IPS-NIHi11 (cell line): ENCODE measurements at regions not wholly inside any gene's neighbourhood (a gene's known extent, or its start where the extent isn't known, plus 50 kb on each side); places are given as distances from the start of the nearest gene placed in this dataset.

Experiments used
- DNase-seq: peaks from one replicate; pipeline ENCODE4 v3.0.0; 2012; ENCODE audit warnings: mixed read lengths, low spot score

- no peak for DNase-seq
Measured at GRCh38 chr15:46251903-46252302, 617.1 kb downstream of the SQOR start.

DNA sequence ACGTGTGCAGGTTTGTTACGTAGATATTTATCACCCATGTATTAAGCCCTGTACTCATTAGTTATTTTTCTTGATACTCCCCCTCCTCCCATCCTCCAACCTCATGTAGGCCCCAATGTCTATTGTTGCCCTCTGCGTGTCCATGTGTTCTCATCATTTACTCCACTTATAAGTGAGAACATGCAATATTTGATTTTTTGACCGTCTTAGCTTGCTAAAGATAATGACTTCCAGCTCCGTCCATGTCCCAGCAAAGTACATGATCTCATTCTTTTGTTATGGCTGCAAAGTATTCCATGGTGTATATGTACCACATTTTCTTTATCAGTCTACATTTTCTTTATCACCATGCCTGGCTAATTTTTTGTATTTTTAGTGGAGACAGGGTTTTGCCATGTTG lies 623.2 kb downstream of the SQOR start:
- no peak for DNase-seq

DNA sequence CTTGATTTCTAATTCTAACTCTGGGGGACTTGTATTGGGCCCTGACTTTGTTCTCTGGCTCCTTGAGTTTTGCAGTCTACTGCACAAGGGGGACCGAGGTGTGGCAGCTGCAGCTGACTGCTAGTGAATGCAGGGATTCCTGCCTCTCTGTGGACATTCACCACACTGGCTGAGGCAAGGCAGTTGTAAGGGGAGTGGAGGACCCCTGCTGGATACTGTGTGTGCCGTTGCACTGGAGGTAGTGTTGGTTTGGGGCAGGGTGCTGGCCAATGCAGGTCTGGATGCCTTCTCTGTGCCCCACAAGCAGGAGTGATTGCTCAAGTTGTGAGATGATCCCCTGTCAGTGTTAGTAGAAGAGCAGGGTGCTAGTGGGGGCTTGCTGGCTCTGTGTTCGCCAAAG lies 626.1 kb downstream of the SQOR start:
- peak; percentile 12 for DNase-seq

DNA sequence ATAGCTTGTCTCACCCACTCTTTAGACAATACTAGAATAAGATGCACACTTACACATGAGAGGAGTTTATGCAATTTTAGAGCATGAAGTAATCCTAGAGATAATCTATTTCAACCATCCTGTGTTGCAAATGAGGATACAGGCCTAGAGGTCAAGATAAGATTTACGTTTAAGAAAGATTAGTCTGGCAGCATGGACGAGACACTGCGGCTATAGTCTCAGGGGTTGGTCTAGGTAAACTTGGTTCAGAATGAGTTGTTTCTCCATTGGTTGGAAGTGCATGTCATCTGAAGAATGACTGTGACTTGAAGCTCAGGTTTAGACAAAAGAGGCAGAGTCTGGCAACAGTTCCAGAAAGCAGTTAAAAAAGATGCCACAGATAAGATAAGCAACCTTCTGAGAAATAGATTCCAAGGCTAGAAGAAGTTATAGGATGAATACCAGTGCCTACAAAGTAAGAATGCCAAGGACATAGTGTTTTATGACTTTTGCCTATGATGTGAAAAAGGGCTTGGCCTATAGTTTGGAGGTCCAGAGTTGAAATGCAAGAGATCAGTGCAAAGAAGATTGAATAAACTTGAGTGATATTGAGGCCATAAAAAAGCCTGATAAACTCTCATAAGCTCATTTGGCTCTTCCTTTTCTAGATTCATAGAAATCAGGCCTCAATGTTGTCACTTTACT lies 631.0 kb downstream of the SQOR start:
- DNase-seq, result no peak

DNA sequence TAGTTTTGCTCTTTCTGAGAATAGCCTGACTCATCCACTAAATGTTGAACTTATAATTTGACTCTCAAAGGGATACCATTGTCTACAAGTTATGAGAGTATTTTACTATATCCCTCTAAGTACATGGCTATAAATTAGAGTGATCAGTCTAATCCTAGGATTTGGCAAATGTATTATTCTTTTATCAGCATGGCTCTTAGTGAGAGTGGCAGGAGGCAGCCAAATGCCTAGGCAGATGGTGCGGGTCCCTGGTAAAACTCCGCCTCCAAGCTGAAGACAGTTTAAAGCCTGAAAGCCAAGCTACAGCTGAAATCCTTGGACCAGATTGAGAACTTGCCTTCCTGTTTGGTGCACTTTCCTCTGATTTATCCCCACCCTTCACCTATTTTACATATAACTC lies 631.8 kb downstream of the SQOR start:
- no peak for DNase-seq

DNA sequence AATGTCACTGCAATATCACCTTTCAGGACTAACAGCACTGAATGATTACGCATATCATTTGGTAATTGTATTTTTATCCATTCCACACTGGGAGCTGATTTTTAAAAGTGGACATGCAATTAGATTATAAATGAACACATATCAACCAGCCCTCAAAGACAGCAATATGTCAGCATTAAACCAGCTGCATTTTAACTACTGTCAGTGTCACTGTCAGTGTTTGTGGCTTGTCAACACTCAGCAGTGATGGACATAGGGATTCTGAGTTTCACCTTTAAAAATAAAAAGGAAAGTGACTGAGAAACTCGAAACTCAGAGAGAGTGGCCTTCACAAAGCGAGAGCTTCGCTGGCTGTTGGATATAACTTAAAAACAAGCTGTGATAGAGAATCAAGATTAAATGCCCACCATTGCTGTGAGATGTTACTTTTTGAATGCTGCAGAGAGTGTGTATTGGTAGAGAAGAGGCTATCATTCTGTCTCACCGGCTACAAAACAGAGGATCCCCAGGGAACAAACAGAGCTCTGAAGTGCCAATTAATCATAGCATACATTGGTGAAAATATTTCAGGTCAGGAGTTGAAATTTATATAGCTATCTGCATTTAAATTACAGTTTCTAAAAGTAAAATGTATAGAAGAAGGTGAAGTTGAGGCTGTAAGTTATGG lies 635.8 kb downstream of the SQOR start:
- DNase-seq, result no peak

- DNase-seq, result no peak
Measured at GRCh38 chr15:46275701-46276100, 640.9 kb downstream of the SQOR start.

- DNase-seq, result no peak
Measured at GRCh38 chr15:46277451-46277850, 642.6 kb downstream of the SQOR start.

- DNase-seq, result no peak
Measured at GRCh38 chr15:46278062-46278461, 643.2 kb downstream of the SQOR start.

- DNase-seq, result no peak
Measured at GRCh38 chr15:46278486-46279090, 643.8 kb downstream of the SQOR start.

- DNase-seq, result no peak
Measured at GRCh38 chr15:46280762-46281542, 646.1 kb downstream of the SQOR start.

DNA sequence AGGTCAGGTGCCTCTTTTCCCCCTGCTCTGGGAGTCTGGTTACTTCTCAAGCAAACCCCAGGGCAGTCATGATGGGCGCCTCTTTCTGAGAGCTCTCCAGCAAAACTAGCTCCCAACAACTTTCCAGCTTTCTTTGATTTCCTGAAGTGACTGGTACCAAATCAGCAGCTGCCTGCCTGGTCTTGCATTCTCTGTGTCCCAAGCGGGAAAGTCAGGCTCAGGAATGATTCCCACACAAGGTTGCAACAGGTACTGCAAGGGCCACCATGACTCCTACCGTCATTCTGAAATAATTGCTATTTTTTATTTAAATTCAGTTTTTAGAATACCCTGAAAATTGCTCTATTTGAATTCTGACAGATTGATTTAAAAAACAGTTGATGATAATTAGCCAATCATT lies 658.7 kb downstream of the SQOR start:
- peak; percentile 24 for DNase-seq

DNA sequence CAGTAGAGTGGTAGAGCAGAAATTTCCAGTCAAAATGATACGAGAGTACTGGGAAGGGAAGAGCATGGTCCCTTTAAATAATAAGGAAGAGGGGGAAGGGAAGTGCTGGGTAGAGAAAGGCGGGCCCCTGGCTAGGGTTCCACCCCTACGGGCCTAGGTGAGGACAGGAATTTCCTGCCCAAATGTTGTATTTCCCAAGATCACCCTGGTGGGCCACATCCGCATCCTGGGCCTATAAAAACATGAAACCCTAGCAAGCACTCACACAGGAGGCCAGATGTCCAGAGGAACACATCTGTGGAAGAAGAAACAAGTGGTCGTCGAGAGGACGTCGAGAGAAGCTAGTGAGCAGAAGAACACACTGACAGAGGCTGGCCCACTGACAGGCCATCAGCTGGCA lies 661.2 kb downstream of the SQOR start:
- no peak for DNase-seq

DNA sequence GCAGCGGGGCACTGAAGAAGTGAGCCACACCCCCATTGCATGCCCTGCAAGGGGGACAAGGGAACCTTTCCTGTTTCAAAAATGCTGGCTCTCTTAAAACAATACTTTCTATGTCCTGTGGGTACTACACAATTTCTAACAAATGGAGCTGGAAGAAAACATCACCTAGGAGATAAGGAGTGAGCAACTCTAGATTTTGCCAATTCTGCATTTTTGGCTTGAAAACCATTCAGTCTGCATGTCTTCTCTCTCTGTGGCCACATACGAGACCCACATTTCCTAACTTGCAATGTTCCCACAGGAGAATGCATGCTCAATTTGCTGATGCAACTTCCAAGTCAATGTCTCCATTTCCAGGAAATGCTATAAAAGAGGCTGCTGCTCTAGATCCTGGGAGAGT lies 662.0 kb downstream of the SQOR start:
- no peak for DNase-seq

GRCh38 chr15:46297766-46298165 lies 662.9 kb downstream of the SQOR start:
- no peak for DNase-seq

DNA sequence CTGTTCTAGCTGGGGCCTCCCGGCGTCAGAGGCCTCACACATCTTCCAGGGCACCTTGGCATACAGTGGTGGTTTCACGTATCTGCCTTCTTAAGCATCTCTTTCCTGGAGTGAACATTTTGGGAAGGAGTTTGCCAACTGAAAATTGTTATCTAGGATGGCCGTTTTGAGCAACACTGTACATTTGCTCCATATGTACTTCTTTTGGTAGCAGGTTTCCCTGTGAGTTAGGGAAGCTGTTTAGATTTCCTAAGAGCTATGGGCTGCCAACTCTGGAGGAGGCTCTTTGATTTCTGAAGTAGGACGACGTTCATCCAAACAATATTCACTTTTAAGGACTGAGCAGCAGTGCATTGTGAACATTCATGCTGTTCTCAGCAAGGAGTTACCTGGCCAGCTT lies 665.9 kb downstream of the SQOR start:
- no peak for DNase-seq

DNA sequence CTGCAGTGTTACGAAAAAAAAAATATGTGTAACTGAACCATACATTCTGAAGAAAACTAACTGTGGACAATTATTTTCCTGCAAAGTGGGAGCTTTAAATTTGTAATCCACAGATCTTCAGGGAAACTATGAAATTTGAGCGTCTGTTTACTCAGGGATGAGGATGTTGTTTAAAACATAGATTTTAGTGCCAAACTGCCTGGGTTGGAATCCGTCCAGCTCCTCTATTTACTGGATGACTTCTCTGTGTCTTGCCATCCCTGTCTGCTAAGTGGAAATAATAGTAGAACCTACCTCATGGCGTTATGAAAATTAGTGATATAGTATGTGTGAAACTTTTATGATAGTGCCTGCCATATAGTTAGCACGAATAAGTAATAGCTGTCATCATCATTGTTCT lies 666.5 kb downstream of the SQOR start:
- no peak for DNase-seq

- DNase-seq, result no peak
Measured at GRCh38 chr15:46301826-46302225, 667.0 kb downstream of the SQOR start.

GRCh38 chr15:46304321-46304720 lies 669.5 kb downstream of the SQOR start:
- peak; percentile 47 for DNase-seq

- DNase-seq, result no peak
Measured at GRCh38 chr15:46307746-46308145, 672.9 kb downstream of the SQOR start.

- no peak for DNase-seq
Measured at GRCh38 chr15:46309914-46310313, 675.1 kb downstream of the SQOR start.

DNA sequence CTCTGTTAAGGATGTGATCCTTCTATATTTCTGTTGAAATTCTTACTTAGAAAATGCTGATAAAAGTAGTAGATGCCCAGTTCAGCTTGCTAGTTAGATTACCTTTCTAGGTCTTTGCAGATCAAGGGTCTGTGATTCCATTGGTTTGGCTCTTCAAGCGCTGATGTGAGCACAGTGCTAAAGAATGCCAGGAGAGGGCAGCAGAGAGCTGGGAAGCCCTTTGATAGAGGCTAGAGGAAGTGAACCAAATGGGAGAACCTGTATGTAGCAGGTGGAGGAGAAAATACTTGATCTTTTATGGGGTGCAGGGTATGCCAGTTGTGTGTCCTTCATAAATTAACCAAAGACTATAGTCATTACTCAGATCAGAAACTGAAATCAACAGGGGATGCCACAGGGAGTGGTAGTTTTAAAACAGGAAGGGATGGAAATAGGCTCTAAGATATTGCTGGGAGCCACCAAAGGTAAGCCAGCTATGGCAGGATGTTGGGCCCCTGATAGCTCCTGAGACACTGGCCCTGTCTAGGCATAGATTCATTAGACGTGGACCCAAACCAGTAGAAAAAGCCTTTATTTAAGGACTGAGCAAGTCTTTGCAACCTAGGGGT lies 677.4 kb downstream of the SQOR start:
- DNase-seq, result peak; percentile 61
